GM13976 (cell line): ENCODE measurements at regions not wholly inside any gene's neighbourhood (a gene's known extent, or its start where the extent isn't known, plus 50 kb on each side); places are given as distances from the start of the nearest gene placed in this dataset.
A peak's percentile ranks its signal among the peaks of the same experiment; 100 is the strongest.

ENCODE experiments used
- DNase-seq: peaks from one replicate; pipeline ENCODE4 v3.0.0; 2012; ENCODE audit warnings: low spot score
- in situ Hi-C: fragments of 300-500 bp; cut with MboI; formaldehyde crosslinking; loops from one replicate; pipeline ENCODE4 v1.12.0; 2022; ENCODE audit warnings: low sequenced_read_pairs, mixed read lengths, inconsistent platforms; ENCODE audit not compliant: unreplicated experiment
- TF ChIP-seq, protein P1 (sequence below): IDR thresholded peaks from 2 replicates; pipeline ENCODE4 v1.5.1; 2012; ENCODE audit warnings: borderline replicate concordance, mild to moderate bottlenecking; ENCODE audit not compliant: insufficient read depth; ENCODE audit errors: extremely low read depth, missing control alignments, control extremely low read depth

DNA sequence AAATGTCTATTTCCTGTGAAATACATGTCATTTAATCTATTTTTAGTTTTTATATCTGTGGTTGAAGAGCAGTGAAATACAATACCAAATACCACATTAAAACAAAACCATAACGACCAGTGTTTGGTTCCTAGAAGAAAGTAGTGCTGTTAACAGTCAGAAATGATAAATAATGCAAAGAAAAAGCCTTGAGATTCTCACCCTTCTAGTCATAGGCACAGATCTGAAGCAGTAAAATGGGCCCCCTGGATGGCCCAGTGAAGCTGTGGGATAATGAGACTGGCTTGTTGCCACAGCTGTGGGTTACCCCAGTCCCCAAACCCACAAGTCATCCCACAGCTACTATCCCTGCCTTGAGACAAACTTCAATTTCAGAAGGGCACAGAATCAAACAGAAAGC, 137.3 kb upstream of the RPL34 start:
- TF ChIP-seq, protein P1, sequence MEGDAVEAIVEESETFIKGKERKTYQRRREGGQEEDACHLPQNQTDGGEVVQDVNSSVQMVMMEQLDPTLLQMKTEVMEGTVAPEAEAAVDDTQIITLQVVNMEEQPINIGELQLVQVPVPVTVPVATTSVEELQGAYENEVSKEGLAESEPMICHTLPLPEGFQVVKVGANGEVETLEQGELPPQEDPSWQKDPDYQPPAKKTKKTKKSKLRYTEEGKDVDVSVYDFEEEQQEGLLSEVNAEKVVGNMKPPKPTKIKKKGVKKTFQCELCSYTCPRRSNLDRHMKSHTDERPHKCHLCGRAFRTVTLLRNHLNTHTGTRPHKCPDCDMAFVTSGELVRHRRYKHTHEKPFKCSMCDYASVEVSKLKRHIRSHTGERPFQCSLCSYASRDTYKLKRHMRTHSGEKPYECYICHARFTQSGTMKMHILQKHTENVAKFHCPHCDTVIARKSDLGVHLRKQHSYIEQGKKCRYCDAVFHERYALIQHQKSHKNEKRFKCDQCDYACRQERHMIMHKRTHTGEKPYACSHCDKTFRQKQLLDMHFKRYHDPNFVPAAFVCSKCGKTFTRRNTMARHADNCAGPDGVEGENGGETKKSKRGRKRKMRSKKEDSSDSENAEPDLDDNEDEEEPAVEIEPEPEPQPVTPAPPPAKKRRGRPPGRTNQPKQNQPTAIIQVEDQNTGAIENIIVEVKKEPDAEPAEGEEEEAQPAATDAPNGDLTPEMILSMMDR = no peak
- no peak for DNase-seq
- in situ Hi-C loops = no loop called here

GRCh38 chr4:108480881-108481280, 139.5 kb upstream of the RPL34 start:
- TF ChIP-seq, protein P1 = no peak
- in situ Hi-C loops = no loop called here
- no peak for DNase-seq

DNA sequence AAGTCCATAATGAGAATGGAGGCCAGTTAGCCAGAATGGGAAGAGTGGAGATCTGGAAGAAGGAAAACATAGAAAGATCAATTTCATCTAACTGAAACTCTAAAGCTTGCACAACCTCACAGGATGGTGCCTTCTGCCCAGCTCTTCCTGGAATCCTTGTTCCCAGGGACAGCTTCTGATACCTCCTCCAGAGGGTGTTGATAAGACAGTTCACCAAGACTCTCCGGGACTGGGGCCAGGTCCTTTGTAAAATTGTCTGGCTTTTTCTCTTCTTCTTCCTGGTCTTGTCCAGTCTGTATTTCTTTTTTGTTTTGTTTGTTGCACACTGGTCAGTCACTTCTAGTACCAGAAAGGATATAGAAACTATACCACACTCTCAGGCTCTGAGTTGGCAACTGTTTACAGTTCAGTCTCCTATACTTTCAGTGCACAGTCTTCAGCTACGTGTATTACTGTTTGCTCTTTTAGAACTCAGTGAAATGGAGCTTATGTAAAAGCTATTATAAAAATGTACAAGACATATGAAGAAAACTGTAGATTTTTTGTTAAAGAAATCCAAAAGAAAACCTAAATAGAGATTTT, 142.8 kb upstream of the RPL34 start:
- TF ChIP-seq, protein P1 = no peak
- DNase-seq = no peak
- in situ Hi-C loops = no loop called here

DNA sequence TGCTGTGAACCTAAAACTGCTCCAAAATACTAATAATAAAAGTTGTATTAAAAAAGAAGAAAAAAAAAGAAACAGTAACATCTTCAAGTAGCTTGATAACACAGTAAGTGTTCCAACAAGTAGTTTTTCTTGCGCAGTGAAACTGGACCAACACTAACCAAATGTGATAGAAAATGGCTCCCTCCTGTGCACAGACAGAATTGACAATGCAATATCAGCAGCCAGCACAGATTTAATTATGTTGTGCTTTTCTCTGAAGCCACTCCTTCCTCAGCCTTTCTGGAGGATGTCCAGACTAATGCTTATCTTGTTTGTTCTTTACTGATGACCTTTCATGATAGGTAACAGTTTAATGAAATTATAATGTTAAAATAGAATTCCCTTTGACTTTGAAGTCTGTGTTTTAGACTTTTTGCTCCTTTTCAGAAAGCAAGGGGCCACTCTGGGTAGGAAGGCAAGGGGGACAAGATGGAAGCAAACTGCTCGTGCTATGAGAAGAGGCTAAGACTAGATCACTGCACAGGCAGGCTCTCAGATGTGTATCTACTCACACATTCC, 147.1 kb upstream of the RPL34 start:
- in situ Hi-C loops = no loop called here
- DNase-seq = no peak
- TF ChIP-seq, protein P1 = no peak

DNA sequence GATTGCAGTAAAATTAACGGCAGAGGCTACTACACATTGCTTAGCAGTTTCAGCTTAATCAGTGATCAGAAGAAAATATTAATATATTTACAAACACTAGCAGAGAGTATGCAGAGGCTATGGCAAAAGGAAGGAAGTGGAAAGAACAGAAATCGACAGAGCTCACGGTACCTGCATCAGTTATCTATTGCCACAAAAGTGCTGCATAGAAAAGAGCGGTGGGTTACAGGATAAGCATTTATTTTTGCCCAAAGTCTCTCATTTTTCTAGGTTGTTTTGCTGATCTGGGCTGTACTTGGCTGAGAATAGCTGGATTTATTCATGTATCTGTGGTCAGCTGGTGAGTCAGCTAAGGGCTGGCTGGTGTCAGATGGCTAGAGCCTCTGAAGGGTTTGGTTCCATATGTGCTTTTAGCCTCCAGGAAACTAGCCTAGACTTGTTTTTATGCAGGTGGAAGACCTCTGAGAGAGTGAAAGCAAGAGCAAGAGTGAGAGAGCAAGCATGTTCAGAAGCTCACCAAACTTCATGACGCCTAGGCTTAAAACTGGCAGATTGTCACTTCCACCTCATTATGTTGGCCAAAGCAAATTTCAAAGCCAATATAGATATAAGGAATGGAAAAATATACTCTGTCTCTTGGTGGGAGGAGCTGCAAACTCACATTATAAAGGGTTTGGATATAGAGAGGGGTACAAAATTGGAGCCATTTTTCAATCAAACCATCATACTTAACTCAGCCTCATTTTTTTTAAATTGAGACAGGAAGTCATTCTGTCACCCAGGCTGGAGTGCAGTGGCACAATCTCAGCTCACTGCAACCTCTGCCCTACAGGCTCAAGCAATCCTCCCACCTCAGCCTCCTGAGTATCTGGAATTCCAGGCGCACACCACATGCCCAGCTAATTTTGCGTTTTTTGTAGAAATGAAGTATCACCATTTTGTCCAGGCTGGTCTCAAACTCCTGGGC, 153.2 kb upstream of the RPL34 start:
- DNase-seq = peak; percentile 17
- in situ Hi-C loops = no loop called here
- TF ChIP-seq, protein P1 = no peak

GRCh38 chr4:108465886-108466500, 154.4 kb upstream of the RPL34 start:
- no peak for DNase-seq
- in situ Hi-C loops = no loop called here
- TF ChIP-seq, protein P1 = no peak
